GM10266 (cell line): ENCODE measurements at regions not wholly inside any gene's neighbourhood (a gene's known extent, or its start where the extent isn't known, plus 50 kb on each side); places are given as distances from the start of the nearest gene placed in this dataset.

Experiments
- DNase-seq: peaks from one replicate; pipeline ENCODE4 v3.0.0; 2012; ENCODE audit errors: extremely low spot score
- CTCF ChIP-seq: IDR thresholded peaks from 2 replicates; pipeline ENCODE4 v1.5.1; 2012; ENCODE audit warnings: mild to moderate bottlenecking, low read depth; ENCODE audit not compliant: control insufficient read depth, insufficient read depth; ENCODE audit errors: missing control alignments

- no peak for DNase-seq
- TF ChIP-seq CTCF = no peak
Observed at GRCh38 chr1:162970021-162970420, 99.1 kb upstream of the RGS4 start.

- DNase-seq = no peak
- no peak for TF ChIP-seq CTCF
Observed at GRCh38 chr1:162966613-162967012, 102.5 kb upstream of the RGS4 start.

GRCh38 chr1:162964901-162965300 lies 103.9 kb upstream of the CCDC190 start:
- DNase-seq = no peak
- TF ChIP-seq CTCF = no peak

GRCh38 chr1:162956922-162957321 lies 95.9 kb upstream of the CCDC190 start:
- TF ChIP-seq CTCF = no peak
- DNase-seq = no peak

- DNase-seq = no peak
- no peak for TF ChIP-seq CTCF
Observed at GRCh38 chr1:162954824-162955223, 93.8 kb upstream of the CCDC190 start.

GRCh38 chr1:162952956-162953355 lies 92.0 kb upstream of the CCDC190 start:
- TF ChIP-seq CTCF = no peak
- no peak for DNase-seq

GRCh38 chr1:162951553-162952315 lies 90.8 kb upstream of the CCDC190 start:
- TF ChIP-seq CTCF = no peak
- peak; percentile 6 for DNase-seq
